ENCODE measurements at regions not wholly inside any gene's neighbourhood (a gene's known extent, or its start where the extent isn't known, plus 50 kb on each side); places are given as distances from the start of the nearest gene placed in this dataset.

DNA sequence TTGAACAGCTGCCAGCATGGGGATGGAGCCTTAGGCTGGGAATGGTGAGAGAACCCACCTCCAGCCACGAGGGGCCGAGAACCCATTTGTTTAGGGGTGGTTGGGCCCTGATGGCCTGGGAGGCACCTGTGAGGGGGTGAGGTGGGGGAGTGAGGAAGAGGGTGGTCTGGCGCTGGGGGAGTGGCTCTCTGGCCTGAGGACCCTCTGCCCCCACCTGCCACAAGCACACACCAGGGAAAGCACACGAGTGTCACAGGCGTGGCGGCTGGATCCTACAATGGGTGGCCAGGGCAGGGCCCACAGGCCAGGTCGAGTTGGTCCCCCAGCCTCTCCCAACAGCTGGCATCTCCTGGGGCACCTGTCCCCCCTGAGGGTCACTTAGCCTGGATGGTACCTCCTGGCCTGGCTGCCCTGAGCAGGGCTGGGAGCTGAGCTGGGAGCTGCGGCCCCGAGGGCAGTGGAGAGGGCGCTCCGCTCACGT lies 340.5 kb downstream of the TMEM121 start:
- TF ChIP-seq, protein P1, sequence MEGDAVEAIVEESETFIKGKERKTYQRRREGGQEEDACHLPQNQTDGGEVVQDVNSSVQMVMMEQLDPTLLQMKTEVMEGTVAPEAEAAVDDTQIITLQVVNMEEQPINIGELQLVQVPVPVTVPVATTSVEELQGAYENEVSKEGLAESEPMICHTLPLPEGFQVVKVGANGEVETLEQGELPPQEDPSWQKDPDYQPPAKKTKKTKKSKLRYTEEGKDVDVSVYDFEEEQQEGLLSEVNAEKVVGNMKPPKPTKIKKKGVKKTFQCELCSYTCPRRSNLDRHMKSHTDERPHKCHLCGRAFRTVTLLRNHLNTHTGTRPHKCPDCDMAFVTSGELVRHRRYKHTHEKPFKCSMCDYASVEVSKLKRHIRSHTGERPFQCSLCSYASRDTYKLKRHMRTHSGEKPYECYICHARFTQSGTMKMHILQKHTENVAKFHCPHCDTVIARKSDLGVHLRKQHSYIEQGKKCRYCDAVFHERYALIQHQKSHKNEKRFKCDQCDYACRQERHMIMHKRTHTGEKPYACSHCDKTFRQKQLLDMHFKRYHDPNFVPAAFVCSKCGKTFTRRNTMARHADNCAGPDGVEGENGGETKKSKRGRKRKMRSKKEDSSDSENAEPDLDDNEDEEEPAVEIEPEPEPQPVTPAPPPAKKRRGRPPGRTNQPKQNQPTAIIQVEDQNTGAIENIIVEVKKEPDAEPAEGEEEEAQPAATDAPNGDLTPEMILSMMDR (IDR thresholded peaks at IDR 0.05; ENCODE audit: extremely low read depth in 1 of 2, insufficient read depth in 1 of 2, low read depth in 1 of 2, low read length in 2 of 2): no peak
- TF ChIP-seq FOS (IDR thresholded peaks at IDR 0.05; ENCODE audit: borderline replicate concordance, insufficient read depth, low read length) (no peak), POLR2A (IDR thresholded peaks at IDR 0.05; ENCODE audit: low read depth, low read length) (no peak), EZH2 (IDR thresholded peaks at IDR 0.05; ENCODE audit: borderline replicate concordance, low read depth, low read length, severe bottlenecking) (no peak), JUN (IDR thresholded peaks at IDR 0.05; ENCODE audit: borderline replicate concordance, insufficient read depth, insufficient read length, low read depth) (no peak)
- TF ChIP-seq, protein P2, sequence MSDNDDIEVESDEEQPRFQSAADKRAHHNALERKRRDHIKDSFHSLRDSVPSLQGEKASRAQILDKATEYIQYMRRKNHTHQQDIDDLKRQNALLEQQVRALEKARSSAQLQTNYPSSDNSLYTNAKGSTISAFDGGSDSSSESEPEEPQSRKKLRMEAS (IDR thresholded peaks at IDR 0.05; ENCODE audit: insufficient read depth, insufficient read length): no peak

Data from endothelial cell of umbilical vein (primary cell).